ENCODE measurements at regions not wholly inside any gene's neighbourhood (a gene's known extent, or its start where the extent isn't known, plus 50 kb on each side); places are given as distances from the start of the nearest gene placed in this dataset.

DNA sequence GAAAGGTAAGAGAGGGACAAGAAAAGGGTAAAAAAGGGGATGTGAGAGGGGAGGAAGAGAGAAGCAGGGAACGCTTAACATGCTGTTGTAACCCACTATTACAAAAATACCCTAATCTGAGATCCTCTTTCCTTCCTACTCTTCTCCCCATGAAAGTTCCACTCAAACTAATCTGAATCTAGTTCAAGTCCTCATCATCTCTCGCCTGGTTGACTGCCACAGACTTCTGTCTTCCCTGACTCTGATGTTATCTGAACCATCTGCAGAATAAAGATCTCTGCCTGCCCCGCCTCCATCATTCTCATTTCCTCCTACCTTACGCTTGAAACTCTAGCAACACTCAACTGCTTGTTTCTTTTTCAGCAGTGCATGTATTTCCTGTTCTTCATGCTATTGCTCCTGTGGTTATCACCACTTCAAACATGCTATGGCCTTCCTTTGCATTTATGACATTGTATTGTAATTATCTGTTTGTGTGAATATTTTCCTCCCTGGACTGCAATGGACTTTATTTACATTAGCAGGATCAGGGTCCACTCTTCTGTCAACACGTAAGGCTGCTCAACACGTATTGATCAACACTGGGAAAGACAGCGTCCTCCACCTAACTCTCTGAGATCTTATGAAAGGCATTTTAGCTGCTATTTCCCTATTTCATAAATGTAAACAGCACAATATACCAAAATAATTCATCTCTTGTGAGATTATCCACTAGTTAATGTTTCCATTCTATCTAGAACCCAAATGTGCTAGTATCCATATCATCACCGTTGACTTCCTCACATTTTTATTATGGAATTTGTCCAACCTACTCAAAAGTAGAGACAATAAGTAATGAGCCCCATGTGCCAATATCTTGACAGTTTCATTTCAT lies 215.5 kb upstream of the USP25 start:
- TF ChIP-seq, protein P1, sequence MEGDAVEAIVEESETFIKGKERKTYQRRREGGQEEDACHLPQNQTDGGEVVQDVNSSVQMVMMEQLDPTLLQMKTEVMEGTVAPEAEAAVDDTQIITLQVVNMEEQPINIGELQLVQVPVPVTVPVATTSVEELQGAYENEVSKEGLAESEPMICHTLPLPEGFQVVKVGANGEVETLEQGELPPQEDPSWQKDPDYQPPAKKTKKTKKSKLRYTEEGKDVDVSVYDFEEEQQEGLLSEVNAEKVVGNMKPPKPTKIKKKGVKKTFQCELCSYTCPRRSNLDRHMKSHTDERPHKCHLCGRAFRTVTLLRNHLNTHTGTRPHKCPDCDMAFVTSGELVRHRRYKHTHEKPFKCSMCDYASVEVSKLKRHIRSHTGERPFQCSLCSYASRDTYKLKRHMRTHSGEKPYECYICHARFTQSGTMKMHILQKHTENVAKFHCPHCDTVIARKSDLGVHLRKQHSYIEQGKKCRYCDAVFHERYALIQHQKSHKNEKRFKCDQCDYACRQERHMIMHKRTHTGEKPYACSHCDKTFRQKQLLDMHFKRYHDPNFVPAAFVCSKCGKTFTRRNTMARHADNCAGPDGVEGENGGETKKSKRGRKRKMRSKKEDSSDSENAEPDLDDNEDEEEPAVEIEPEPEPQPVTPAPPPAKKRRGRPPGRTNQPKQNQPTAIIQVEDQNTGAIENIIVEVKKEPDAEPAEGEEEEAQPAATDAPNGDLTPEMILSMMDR (conservative IDR thresholded peaks at IDR 0.05; ENCODE audit: low read length), result no peak
- TF ChIP-seq EZH2phosphoT487 (IDR thresholded peaks at IDR 0.05; ENCODE audit: borderline replicate concordance), result no peak
